BE2C (cell line): ENCODE measurements at regions not wholly inside any gene's neighbourhood (a gene's known extent, or its start where the extent isn't known, plus 50 kb on each side); places are given as distances from the start of the nearest gene placed in this dataset.

Experiments
- DNase-seq: peaks from one replicate; pipeline ENCODE4 v3.0.0-alpha.2; 2020
- H3K27me3 ChIP-seq: fragments of 250-450 bp; sonication (Bioruptor Pico); 2 replicates; pipeline ENCODE4 v1.5.1; 2020; ENCODE audit warnings: mild to moderate bottlenecking
- H3K36me3 ChIP-seq: fragments of 250-450 bp; sonication (Bioruptor Pico); 2 replicates; pipeline ENCODE4 v1.5.1; 2020; ENCODE audit warnings: mild to moderate bottlenecking
- H3K4me1 ChIP-seq: fragments of 250-450 bp; sonication (Bioruptor Pico); 2 replicates; pipeline ENCODE4 v1.5.1; 2020
- H3K4me3 ChIP-seq: 2 replicates; pipeline ENCODE4 v1.5.1; 2011; ENCODE audit warnings: low read depth, low read length
- H3K9me3 ChIP-seq: fragments of 250-450 bp; sonication (Bioruptor Pico); 2 replicates; pipeline ENCODE4 v1.5.1; 2020
- TF ChIP-seq, protein P1 (sequence below): IDR thresholded peaks from 2 replicates; pipeline ENCODE4 v1.5.1; 2012; ENCODE audit warnings: mild to moderate bottlenecking, low read depth, low read length

DNA sequence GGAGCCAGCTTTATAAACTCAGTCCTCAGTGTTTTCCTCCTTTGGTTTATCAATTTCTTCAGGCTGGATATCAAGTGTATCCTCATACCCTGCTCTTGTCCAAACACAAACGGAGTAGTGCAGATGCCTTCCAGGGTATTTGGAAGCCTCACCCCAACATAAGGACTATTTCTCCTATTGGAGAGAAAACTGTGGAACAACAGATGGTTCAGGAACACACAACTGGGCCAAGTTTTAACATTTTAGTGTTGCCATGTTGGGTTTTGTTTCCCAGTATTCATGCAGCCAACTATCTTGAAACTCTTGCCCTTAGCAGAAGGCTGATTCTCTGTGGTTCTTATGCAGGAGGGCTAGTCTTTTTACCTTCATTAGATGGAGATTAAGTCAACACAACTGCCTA is 398.1 kb downstream of the GABRB3 start:
- Histone ChIP-seq H3K27me3 (no peaks in the 10 kb centered on the region), H3K4me3 (no peak overlapping the region), H3K9me3 (no peaks in the 10 kb centered on the region; the same call in 1 of the 2 replicates), H3K4me1 (no peaks in the 10 kb centered on the region), H3K36me3 (no peaks in the 10 kb centered on the region)
- DNase-seq, result no peak
- TF ChIP-seq, protein P1, sequence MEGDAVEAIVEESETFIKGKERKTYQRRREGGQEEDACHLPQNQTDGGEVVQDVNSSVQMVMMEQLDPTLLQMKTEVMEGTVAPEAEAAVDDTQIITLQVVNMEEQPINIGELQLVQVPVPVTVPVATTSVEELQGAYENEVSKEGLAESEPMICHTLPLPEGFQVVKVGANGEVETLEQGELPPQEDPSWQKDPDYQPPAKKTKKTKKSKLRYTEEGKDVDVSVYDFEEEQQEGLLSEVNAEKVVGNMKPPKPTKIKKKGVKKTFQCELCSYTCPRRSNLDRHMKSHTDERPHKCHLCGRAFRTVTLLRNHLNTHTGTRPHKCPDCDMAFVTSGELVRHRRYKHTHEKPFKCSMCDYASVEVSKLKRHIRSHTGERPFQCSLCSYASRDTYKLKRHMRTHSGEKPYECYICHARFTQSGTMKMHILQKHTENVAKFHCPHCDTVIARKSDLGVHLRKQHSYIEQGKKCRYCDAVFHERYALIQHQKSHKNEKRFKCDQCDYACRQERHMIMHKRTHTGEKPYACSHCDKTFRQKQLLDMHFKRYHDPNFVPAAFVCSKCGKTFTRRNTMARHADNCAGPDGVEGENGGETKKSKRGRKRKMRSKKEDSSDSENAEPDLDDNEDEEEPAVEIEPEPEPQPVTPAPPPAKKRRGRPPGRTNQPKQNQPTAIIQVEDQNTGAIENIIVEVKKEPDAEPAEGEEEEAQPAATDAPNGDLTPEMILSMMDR, result no peak

GRCh38 chr15:26372706-26373105 is 400.2 kb downstream of the GABRB3 start:
- H3K9me3 ChIP-seq, result no peaks in the 10 kb centered on the region; the same call in 1 of the 2 replicates
- no peak overlapping the region for H3K4me3 ChIP-seq
- DNase-seq, result no peak
- TF ChIP-seq, protein P1, result no peak
- no peaks in the 10 kb centered on the region for H3K36me3 ChIP-seq
- H3K27me3 ChIP-seq, result no peaks in the 10 kb centered on the region
- no peaks in the 10 kb centered on the region for H3K4me1 ChIP-seq

GRCh38 chr15:26365077-26365476 is 407.8 kb downstream of the GABRB3 start:
- Histone ChIP-seq H3K9me3 (no peaks in the 10 kb centered on the region), H3K4me3 (no peak overlapping the region), H3K27me3 (no peaks in the 10 kb centered on the region), H3K4me1 (no peaks in the 10 kb centered on the region), H3K36me3 (no peaks in the 10 kb centered on the region)
- DNase-seq, result no peak
- TF ChIP-seq, protein P1, result no peak

DNA sequence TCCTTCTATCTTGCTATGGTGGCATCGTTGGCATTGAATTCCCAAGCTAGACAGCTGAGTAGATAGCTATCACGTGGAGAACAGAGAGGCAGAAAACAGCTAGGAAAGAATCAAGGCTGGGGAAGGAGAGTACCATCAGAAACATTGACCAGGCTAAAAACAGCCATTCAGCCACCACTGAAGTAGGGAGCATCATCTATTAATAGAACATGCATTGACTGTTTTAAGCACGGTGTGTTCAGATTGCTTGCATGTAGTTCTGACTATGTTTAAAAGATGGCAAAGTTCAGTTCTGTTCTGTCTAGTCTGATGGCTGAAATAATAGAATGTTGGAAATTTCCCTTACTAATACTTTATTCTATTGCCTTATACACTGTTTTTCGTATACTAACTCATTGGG is 413.0 kb downstream of the GABRB3 start:
- H3K9me3 ChIP-seq, result no peaks in the 10 kb centered on the region
- TF ChIP-seq, protein P1, result no peak
- H3K27me3 ChIP-seq, result no peaks in the 10 kb centered on the region
- no peak for DNase-seq
- H3K4me3 ChIP-seq, result no peak overlapping the region
- no peaks in the 10 kb centered on the region for H3K36me3 ChIP-seq
- H3K4me1 ChIP-seq, result no peaks in the 10 kb centered on the region

DNA sequence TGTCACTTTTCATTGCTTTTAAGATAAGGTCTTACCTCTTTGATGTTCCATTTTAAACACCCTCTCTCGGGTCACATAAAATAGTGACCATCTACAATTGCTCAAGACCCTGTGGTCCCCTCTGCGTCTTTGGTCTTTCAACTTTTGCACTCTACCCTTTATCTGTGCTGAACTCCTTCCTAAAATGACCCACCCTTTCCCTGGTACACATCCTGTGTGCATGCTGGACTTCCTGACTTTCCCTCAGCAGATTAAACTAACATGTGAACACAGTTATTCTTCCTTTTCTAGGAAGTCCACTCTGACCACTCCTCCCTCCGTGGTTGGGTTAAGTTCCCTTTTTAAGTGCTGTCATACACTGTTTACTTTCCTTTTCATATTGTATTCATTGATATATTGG is 414.2 kb downstream of the GABRB3 start:
- no peak overlapping the region for H3K4me3 ChIP-seq
- H3K27me3 ChIP-seq, result no peaks in the 10 kb centered on the region
- TF ChIP-seq, protein P1, result no peak
- no peak for DNase-seq
- H3K4me1 ChIP-seq, result no peaks in the 10 kb centered on the region
- H3K36me3 ChIP-seq, result no peaks in the 10 kb centered on the region
- no peaks in the 10 kb centered on the region for H3K9me3 ChIP-seq

DNA sequence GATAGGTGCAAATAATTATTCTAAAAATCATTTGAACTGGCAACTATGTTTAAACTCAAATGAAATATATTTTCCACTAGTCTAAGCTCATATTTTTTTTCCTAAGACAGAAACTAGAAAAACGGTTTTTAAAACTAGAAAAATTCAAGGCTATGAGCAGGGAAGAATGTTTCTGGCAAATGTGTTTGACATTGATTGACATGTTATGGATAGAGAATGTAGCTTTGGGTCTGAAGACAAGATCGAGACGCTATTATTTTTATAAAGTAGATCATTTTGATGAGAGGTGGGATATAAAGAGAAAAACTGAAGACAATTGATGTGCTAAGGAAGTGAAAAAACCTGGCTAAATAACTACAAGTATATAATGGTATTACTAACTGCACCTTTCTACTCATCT is 415.2 kb downstream of the GABRB3 start:
- H3K4me1 ChIP-seq, result no peaks in the 10 kb centered on the region
- no peaks in the 10 kb centered on the region for H3K36me3 ChIP-seq
- H3K9me3 ChIP-seq, result no peaks in the 10 kb centered on the region
- TF ChIP-seq, protein P1, result no peak
- H3K27me3 ChIP-seq, result no peaks in the 10 kb centered on the region
- no peak overlapping the region for H3K4me3 ChIP-seq
- no peak for DNase-seq
